Ovary (tissue), 3 donors: ENCODE measurements at regions not wholly inside any gene's neighbourhood (a gene's known extent, or its start where the extent isn't known, plus 50 kb on each side); places are given as distances from the start of the nearest gene placed in this dataset.

Source experiments
- POLR2A ChIP-seq: fragments of 450-650 bp; IDR thresholded peaks from one replicate; pipeline ENCODE4 v1.6.1; 2017; ENCODE audit warnings: antibody characterized with exemption, mild to moderate bottlenecking, moderate library complexity
- TF ChIP-seq, protein P1 (sequence below), 3 donors: fragments of 450-650 bp in 2 of 3; fragments of 200-600 bp in 1 of 3; IDR thresholded peaks; one replicate each; pipeline versions ENCODE4 v1.5.1 to v1.8.0; 2016 to 2022; ENCODE audit warnings: antibody characterized with exemption in 3 of 3, mild to moderate bottlenecking in 1 of 3
- donor health status: DM: no; HTN: no; CAD: no.

DNA sequence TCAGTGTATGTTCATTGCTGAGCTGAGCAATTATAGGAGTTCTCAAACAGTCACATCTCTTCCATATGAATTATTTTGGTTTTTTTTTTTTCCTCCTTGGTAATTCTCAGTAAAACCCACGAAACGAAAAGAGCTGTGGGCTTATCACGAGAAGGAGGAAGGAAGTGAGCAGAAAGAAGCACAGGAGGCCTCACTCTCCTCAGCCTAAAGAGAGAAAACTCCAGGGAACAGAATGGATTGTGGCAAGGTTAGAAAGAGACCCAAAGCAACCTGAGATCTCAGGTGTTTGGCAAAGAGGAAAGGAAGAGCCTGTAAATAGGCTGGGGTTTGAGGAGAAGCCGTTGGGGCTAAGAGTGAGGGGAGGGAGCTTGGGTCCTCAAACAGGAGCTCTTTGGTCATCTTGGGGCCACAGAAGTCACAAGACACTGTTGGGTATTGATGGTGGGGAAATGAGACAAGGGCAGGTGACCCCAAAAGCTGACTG is 67.8 kb upstream of the CITED2 start:
- TF ChIP-seq POLR2A: no peak
- TF ChIP-seq, protein P1, sequence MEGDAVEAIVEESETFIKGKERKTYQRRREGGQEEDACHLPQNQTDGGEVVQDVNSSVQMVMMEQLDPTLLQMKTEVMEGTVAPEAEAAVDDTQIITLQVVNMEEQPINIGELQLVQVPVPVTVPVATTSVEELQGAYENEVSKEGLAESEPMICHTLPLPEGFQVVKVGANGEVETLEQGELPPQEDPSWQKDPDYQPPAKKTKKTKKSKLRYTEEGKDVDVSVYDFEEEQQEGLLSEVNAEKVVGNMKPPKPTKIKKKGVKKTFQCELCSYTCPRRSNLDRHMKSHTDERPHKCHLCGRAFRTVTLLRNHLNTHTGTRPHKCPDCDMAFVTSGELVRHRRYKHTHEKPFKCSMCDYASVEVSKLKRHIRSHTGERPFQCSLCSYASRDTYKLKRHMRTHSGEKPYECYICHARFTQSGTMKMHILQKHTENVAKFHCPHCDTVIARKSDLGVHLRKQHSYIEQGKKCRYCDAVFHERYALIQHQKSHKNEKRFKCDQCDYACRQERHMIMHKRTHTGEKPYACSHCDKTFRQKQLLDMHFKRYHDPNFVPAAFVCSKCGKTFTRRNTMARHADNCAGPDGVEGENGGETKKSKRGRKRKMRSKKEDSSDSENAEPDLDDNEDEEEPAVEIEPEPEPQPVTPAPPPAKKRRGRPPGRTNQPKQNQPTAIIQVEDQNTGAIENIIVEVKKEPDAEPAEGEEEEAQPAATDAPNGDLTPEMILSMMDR (IDR thresholded peaks at IDR 0.05): no peak
